K562 (cell line): ENCODE measurements at regions not wholly inside any gene's neighbourhood (a gene's known extent, or its start where the extent isn't known, plus 50 kb on each side); places are given as distances from the start of the nearest gene placed in this dataset.

Experiments used
- ATAC-seq: fragments of 200-7000 bp; cut with Tn5 transposase; 3 replicates; pipeline ENCODE4 v1.9.1; 2020; ENCODE audit warnings: moderate library complexity
- BruUV-seq: library from RNA; stranded (reverse); fragments of 400-500 nt; replicated peaks from 2 replicates; lab custom pipeline; 2021; lab: Mats Ljungman, UMichigan
- CTCF ChIA-PET: fragments of 300-600 bp; formaldehyde crosslinking; extraction: SDS; loops from one replicate; lab custom pipeline; 2021; ENCODE audit warnings: low intra/inter-chr PET ratio; lab: Yijun Ruan, JAX
- POLR2A ChIA-PET: fragments of 300-600, 350-650 bp; sonication (Branson Sonifier 250); formaldehyde crosslinking; extraction: SDS; loops from one replicate; lab custom pipeline; 2021; ENCODE audit warnings: antibody characterized with exemption, inconsistent platforms; lab: Yijun Ruan, JAX
- DNase-seq, 4 experiments: peaks; one replicate each; pipeline versions ENCODE4 v3.0.0 to v3.0.0-alpha.2; 2011 to 2018; ENCODE audit warnings: low spot score in 3 of 4, mixed read lengths in 3 of 4; ENCODE audit errors: extremely low read depth in 1 of 4
- FAIRE-seq: peaks from 2 replicates; lab custom pipeline; 2011; peaks lifted over from hg19 to GRCh38; lab: Jason Lieb, UNC
- H2AFZ ChIP-seq: 2 replicates; pipeline ENCODE4 v1.6.0; 2011; ENCODE audit warnings: low read depth, low read length, control low read depth, inconsistent platforms
- H3K27ac ChIP-seq: fragments of 200-600 bp; 3 replicates; pipeline ENCODE4 v1.8.0; 2011; ENCODE audit warnings: low read depth, mild to moderate bottlenecking, control low read depth, inconsistent platforms, low read length, moderate library complexity, mixed read lengths; ENCODE audit errors: extremely low read depth
- H3K27me3 ChIP-seq, 2 experiments: fragments of 300-600 bp in 1 of 2; 2 replicates in 1 of 2; 3 replicates in 1 of 2; pipeline versions ENCODE4 v1.6.0 to v1.8.0; 2011; ENCODE audit warnings: inconsistent platforms in 2 of 2, low read length in 2 of 2, mild to moderate bottlenecking in 1 of 2, mixed read lengths in 1 of 2, moderate library complexity in 1 of 2; ENCODE audit not compliant: control insufficient read depth in 2 of 2, insufficient read depth in 2 of 2
- H3K36me3 ChIP-seq: fragments of 300-600 bp; 3 replicates; pipeline ENCODE4 v1.8.0; 2011; ENCODE audit warnings: mild to moderate bottlenecking, low read length, inconsistent platforms; ENCODE audit not compliant: control insufficient read depth, insufficient read depth
- H3K4me1 ChIP-seq, 2 experiments: fragments of 200-600 bp in 1 of 2; replicated peaks in 1 of 2; 2 replicates in 1 of 2; 3 replicates in 1 of 2; pipeline versions ENCODE4 v1.5.1 to v1.8.0; 2011; ENCODE audit warnings: inconsistent platforms in 2 of 2, low read length in 2 of 2, mild to moderate bottlenecking in 1 of 2, mixed read lengths in 1 of 2, moderate library complexity in 1 of 2; ENCODE audit not compliant: control insufficient read depth in 2 of 2, insufficient read depth in 2 of 2
- H3K4me2 ChIP-seq: 2 replicates; pipeline ENCODE4 v1.6.1; 2011; ENCODE audit warnings: low read length, control low read depth, inconsistent platforms, mixed read lengths; ENCODE audit not compliant: insufficient read depth
- H3K4me3 ChIP-seq: fragments of 200-600 bp; sonication (generic), shearing (Covaris generic); 2 replicates; pipeline ENCODE4 v1.5.1; 2016; ENCODE audit warnings: control low read depth, inconsistent platforms
- H3K79me2 ChIP-seq: fragments of 200-600 bp; 3 replicates; pipeline ENCODE4 v1.8.0; 2011; ENCODE audit warnings: low read length, inconsistent platforms; ENCODE audit not compliant: control insufficient read depth, insufficient read depth
- H3K9ac ChIP-seq, 2 experiments: 2 replicates each; pipeline versions ENCODE4 v1.6.0 to v1.6.1; 2011; ENCODE audit warnings: low read depth in 2 of 2, low read length in 2 of 2, control low read depth in 1 of 2, inconsistent platforms in 1 of 2, mild to moderate bottlenecking in 1 of 2, mixed read lengths in 1 of 2; ENCODE audit not compliant: insufficient read depth in 1 of 2
- H3K9me1 ChIP-seq: one replicate; pipeline ENCODE4 v1.6.0; 2011; ENCODE audit warnings: inconsistent platforms, mild to moderate bottlenecking, low read length, moderate library complexity; ENCODE audit not compliant: control insufficient read depth, insufficient read depth
- H3K9me3 ChIP-seq: replicated peaks from 2 replicates; pipeline ENCODE4 v1.5.1; 2011; ENCODE audit warnings: low read depth, low read length, inconsistent platforms; ENCODE audit not compliant: control insufficient read depth, insufficient read depth
- H4K20me1 ChIP-seq: replicated peaks from 2 replicates; pipeline ENCODE4 v1.6.1; 2011; ENCODE audit warnings: low read length, inconsistent platforms, mixed read lengths; ENCODE audit not compliant: control insufficient read depth, insufficient read depth
- E2F4 ChIP-seq: sonication (generic); formaldehyde crosslinking; IDR thresholded peaks from 2 replicates; pipeline ENCODE4 v1.8.0; 2022; ENCODE audit warnings: mild to moderate bottlenecking, low read depth, missing genetic modification reagents
- EGR1 ChIP-seq: fragments of 450-650 bp; conservative IDR thresholded peaks from 2 replicates; pipeline ENCODE4 v1.6.1; 2017; ENCODE audit warnings: mild to moderate bottlenecking
- IRF2 ChIP-seq: sonication (generic); formaldehyde crosslinking; IDR thresholded peaks from 2 replicates; pipeline ENCODE4 v1.8.1; 2022; ENCODE audit warnings: mild to moderate bottlenecking, missing genetic modification reagents
- LARP7 ChIP-seq: fragments of 450-650 bp; IDR thresholded peaks from 2 replicates; pipeline ENCODE4 v1.6.1; 2016
- MCM2 ChIP-seq: fragments of 450-650 bp; IDR thresholded peaks from 2 replicates; pipeline ENCODE4 v1.6.1; 2017; ENCODE audit warnings: low read depth, mild to moderate bottlenecking
- NFIC ChIP-seq: fragments of 450-650 bp; IDR thresholded peaks from 2 replicates; pipeline ENCODE4 v1.6.1; 2017; ENCODE audit warnings: mild to moderate bottlenecking, inconsistent platforms
- PCBP2 ChIP-seq: fragments of 200-400 bp; formaldehyde crosslinking; IDR thresholded peaks from 2 replicates; pipeline ENCODE4 v1.6.1; 2018; ENCODE audit warnings: low read length, low read depth, mild to moderate bottlenecking, moderate library complexity; ENCODE audit not compliant: poor library complexity, severe bottlenecking
- POLR2AphosphoS2 ChIP-seq: IDR thresholded peaks from 2 replicates; pipeline ENCODE4 v1.6.1; 2012; ENCODE audit warnings: low read length, improper control_type of control experiment
- TGIF2 ChIP-seq: sonication (generic); formaldehyde crosslinking; IDR thresholded peaks from 2 replicates; pipeline ENCODE4 v1.8.1; 2022; ENCODE audit warnings: mild to moderate bottlenecking, missing genetic modification reagents, moderate library complexity
- XRCC5 ChIP-seq: fragments of 200-400 bp; formaldehyde crosslinking; IDR thresholded peaks from 2 replicates; pipeline ENCODE4 v1.6.1; 2017; ENCODE audit warnings: low read depth, mild to moderate bottlenecking, low read length
- ZEB2 ChIP-seq: fragments of 450-650 bp; IDR thresholded peaks from 2 replicates; pipeline ENCODE4 v1.6.1; 2016
- ZFP30 ChIP-seq: fragments of 250-450 bp; sonication (Bioruptor Pico); IDR thresholded peaks from 2 replicates; pipeline ENCODE4 v1.8.0; 2022; ENCODE audit warnings: moderate library complexity, mild to moderate bottlenecking, inconsistent platforms, borderline replicate concordance
- ZNF232 ChIP-seq: sonication (generic); formaldehyde crosslinking; IDR thresholded peaks from 2 replicates; pipeline ENCODE4 v1.8.0; 2022; ENCODE audit warnings: mild to moderate bottlenecking, missing genetic modification reagents
- WGBS: fragments of 100-300 bp; shearing (Covaris generic); methylation state at CpG from one replicate; pipeline ENCODE4 v1.1.6; 2016; ENCODE audit warnings: low coverage, mixed read lengths; ENCODE audit not compliant: insufficient coverage; ENCODE audit errors: missing lambda C conversion rate; 5-methylcytosine and 5-hydroxymethylcytosine counted together
- in situ Hi-C: fragments of 300-500 bp; cut with MboI; formaldehyde crosslinking; loops from 4 replicates; pipeline ENCODE4 v1.15.0; 2018; ENCODE audit warnings: inconsistent platforms, mixed read lengths
- intact Hi-C: fragments of 100-400 bp; cut with micrococcal nuclease; formaldehyde crosslinking; loops from 2 replicates; pipeline ENCODE4 v1.14.2; 2022
- TF ChIP-seq, protein P1 (sequence below): fragments of 450-650 bp; IDR thresholded peaks from 2 replicates; pipeline ENCODE4 v1.7.1; 2018; ENCODE audit warnings: mild to moderate bottlenecking, low read depth; ENCODE audit not compliant: partially characterized antibody
- TF ChIP-seq, protein P2 (sequence below): sonication (generic); formaldehyde crosslinking; IDR thresholded peaks from 2 replicates; pipeline ENCODE4 v1.8.1; 2023; ENCODE audit warnings: mild to moderate bottlenecking, missing genetic modification reagents
- TF ChIP-seq, protein P3 (sequence below): sonication (generic); formaldehyde crosslinking; IDR thresholded peaks from 2 replicates; pipeline ENCODE4 v1.8.0; 2022; ENCODE audit warnings: mild to moderate bottlenecking, missing genetic modification reagents

DNA sequence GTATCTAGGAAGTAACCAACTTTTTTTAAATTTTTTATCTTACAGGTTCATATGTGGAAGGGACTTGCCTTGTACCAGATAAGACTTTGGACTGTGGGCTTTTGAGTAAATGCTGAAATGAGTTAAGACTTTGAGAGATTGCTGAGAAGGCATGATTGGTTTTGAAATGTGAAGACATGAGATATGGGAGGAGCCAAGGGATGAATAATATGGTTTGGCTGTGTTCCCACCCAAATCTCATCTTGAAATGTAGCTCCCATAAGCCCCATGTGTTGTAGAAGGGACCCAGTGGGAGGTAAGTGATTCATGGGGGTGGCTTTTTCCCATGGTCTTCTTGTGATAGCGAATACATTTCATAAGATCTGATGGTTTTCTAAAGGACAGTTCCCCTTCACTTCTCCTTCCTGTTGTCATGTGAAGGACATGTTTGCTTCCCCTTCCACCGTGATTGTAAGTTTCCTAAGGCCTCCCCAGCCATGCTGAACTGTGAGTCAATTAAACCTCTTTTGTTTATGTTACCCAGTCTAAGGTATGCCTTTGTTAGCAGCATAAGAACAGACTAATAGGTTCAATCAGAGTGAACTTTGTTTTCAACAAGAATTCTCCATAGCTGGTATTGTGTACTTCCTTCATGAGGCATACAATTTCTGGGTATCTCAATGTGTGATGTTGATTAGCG lies 535.6 kb upstream of the MEF2C start:
- intact Hi-C loops: no loop called here
- Histone ChIP-seq H3K9ac (no peak overlapping the region), H3K9me1 (no peaks in the 10 kb centered on the region), H3K27me3 (no peaks in the 10 kb centered on the region), H3K9me3 (no peaks in the 10 kb centered on the region), H3K36me3 (no peaks in the 10 kb centered on the region), H2AFZ (0 out of 2 replicates have a peak overlapping the region, but pooled peaks have one; percentile 33), H4K20me1 (no peaks in the 10 kb centered on the region), H3K4me2 (no peak overlapping the region; the same call in 1 of the 2 replicates), H3K27ac (peak overlapping the region; percentile 53; the same call in 2 of the 3 replicates), H3K4me3 (no peak overlapping the region), H3K4me1 (peaks cover 0 to 11% of the 10 kb centered on the region in 2 experiments; a peak in 3 of 5 replicates), H3K79me2 (no peaks in the 10 kb centered on the region)
- peak in 3 of 4 experiments; percentile 7 to 84 (median 33) for DNase-seq
- ChIA-PET POLR2A (interaction anchor here (1.2 kb wide), 1 partner anchor 14 kb away, joined by 3 read pairs; no protein-coding TSS in a partner anchor), CTCF (no interaction called here)
- in situ Hi-C loops: no loop called here
- WGBS: 19% methylated on average over 3 of the region's 3 CpGs
- ATAC-seq: peak; percentile 90
- peak; percentile 72 for FAIRE-seq
- BruUV-seq: no TSS peak
- TF ChIP-seq ZFP30 (CRISPR knock-in tag) (no peak), IRF2 (CRISPR knock-in tag) (no peak), POLR2AphosphoS2 (no peak), PCBP2 (no peak), MCM2 (no peak), ZEB2 (no peak), ZNF232 (CRISPR knock-in tag) (no peak), LARP7 (no peak), EGR1 (peak; percentile 35; the same call in 1 of the 2 replicates), XRCC5 (no peak), NFIC (peak; percentile 93), E2F4 (no peak), TGIF2 (no peak)
- TF ChIP-seq, protein P1, sequence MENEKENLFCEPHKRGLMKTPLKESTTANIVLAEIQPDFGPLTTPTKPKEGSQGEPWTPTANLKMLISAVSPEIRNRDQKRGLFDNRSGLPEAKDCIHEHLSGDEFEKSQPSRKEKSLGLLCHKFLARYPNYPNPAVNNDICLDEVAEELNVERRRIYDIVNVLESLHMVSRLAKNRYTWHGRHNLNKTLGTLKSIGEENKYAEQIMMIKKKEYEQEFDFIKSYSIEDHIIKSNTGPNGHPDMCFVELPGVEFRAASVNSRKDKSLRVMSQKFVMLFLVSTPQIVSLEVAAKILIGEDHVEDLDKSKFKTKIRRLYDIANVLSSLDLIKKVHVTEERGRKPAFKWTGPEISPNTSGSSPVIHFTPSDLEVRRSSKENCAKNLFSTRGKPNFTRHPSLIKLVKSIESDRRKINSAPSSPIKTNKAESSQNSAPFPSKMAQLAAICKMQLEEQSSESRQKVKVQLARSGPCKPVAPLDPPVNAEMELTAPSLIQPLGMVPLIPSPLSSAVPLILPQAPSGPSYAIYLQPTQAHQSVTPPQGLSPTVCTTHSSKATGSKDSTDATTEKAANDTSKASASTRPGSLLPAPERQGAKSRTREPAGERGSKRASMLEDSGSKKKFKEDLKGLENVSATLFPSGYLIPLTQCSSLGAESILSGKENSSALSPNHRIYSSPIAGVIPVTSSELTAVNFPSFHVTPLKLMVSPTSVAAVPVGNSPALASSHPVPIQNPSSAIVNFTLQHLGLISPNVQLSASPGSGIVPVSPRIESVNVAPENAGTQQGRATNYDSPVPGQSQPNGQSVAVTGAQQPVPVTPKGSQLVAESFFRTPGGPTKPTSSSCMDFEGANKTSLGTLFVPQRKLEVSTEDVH: no peak
- TF ChIP-seq, protein P2, sequence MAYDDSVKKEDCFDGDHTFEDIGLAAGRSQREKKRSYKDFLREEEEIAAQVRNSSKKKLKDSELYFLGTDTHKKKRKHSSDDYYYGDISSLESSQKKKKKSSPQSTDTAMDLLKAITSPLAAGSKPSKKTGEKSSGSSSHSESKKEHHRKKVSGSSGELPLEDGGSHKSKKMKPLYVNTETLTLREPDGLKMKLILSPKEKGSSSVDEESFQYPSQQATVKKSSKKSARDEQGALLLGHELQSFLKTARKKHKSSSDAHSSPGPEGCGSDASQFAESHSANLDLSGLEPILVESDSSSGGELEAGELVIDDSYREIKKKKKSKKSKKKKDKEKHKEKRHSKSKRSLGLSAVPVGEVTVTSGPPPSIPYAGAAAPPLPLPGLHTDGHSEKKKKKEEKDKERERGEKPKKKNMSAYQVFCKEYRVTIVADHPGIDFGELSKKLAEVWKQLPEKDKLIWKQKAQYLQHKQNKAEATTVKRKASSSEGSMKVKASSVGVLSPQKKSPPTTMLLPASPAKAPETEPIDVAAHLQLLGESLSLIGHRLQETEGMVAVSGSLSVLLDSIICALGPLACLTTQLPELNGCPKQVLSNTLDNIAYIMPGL (CRISPR knock-in tag): no peak
- TF ChIP-seq, protein P3, sequence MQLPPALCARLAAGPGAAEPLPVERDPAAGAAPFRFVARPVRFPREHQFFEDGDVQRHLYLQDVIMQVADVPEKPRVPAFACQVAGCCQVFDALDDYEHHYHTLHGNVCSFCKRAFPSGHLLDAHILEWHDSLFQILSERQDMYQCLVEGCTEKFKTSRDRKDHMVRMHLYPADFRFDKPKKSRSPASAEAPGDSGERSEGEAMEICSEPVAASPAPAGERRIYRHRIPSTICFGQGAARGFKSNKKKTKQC: no peak
